Cardiac muscle cell (in vitro differentiated cells and primary cell): ENCODE measurements at regions not wholly inside any gene's neighbourhood (a gene's known extent, or its start where the extent isn't known, plus 50 kb on each side); places are given as distances from the start of the nearest gene placed in this dataset.
A peak's percentile ranks its signal among the peaks of the same experiment; 100 is the strongest.

Source experiments
- DNase-seq, 2 donors: peaks; one replicate each; pipeline versions ENCODE4 v3.0.0 to v3.0.0-alpha.2; 2010 to 2017; ENCODE audit warnings: low read depth in 1 of 2, low spot score in 1 of 2
- H3K27ac ChIP-seq: fragments of 200-600 bp; sonication (generic); 2 replicates; pipeline ENCODE4 v1.5.1; 2016
- H3K27me3 ChIP-seq: fragments of 200-600 bp; sonication (generic); 2 replicates; pipeline ENCODE4 v1.6.0; 2016; ENCODE audit warnings: control low read depth
- H3K36me3 ChIP-seq: fragments of 200-600 bp; sonication (generic); 2 replicates; pipeline ENCODE4 v1.5.1; 2016; ENCODE audit warnings: control low read depth
- H3K4me1 ChIP-seq: fragments of 200-600 bp; sonication (generic); 2 replicates; pipeline ENCODE4 v1.8.1; 2017; ENCODE audit warnings: low read depth, mild to moderate bottlenecking, mixed run types
- H3K4me3 ChIP-seq: fragments of 200-600 bp; sonication (generic); 2 replicates; pipeline ENCODE4 v1.5.1; 2016; ENCODE audit warnings: mild to moderate bottlenecking
- H3K9me3 ChIP-seq: fragments of 200-600 bp; sonication (generic); 2 replicates; pipeline ENCODE4 v1.5.1; 2017; ENCODE audit warnings: low read depth, mild to moderate bottlenecking, control low read depth
- CTCF ChIP-seq: IDR thresholded peaks from 2 replicates; pipeline ENCODE4 v1.5.1; 2012; ENCODE audit warnings: low read depth, mild to moderate bottlenecking, low read length

- Histone ChIP-seq H3K27ac (no peak overlapping the region), H3K9me3 (no peaks in the 10 kb centered on the region), H3K27me3 (no peaks in the 10 kb centered on the region), H3K36me3 (no peaks in the 10 kb centered on the region), H3K4me1 (no peaks in the 10 kb centered on the region), H3K4me3 (no peak overlapping the region)
- DNase-seq: peak in 1 of 2 donors; percentile 27
- TF ChIP-seq CTCF: no peak
Observed at GRCh38 chr15:68487087-68487843, 55.3 kb upstream of the ITGA11 start.

GRCh38 chr15:68488290-68488689, 56.3 kb upstream of the ITGA11 start:
- no peak for DNase-seq
- H3K27me3 ChIP-seq: no peaks in the 10 kb centered on the region
- no peak for TF ChIP-seq CTCF
- H3K4me1 ChIP-seq: no peaks in the 10 kb centered on the region
- H3K27ac ChIP-seq: no peak overlapping the region
- H3K4me3 ChIP-seq: no peak overlapping the region
- no peaks in the 10 kb centered on the region for H3K9me3 ChIP-seq
- H3K36me3 ChIP-seq: no peaks in the 10 kb centered on the region

GRCh38 chr15:68488966-68489365, 57.0 kb upstream of the ITGA11 start:
- DNase-seq: no peak
- Histone ChIP-seq H3K4me3 (no peak overlapping the region), H3K27ac (no peak overlapping the region), H3K4me1 (no peaks in the 10 kb centered on the region), H3K27me3 (no peaks in the 10 kb centered on the region), H3K36me3 (no peaks in the 10 kb centered on the region), H3K9me3 (no peaks in the 10 kb centered on the region)
- no peak for TF ChIP-seq CTCF

- H3K36me3 ChIP-seq: no peaks in the 10 kb centered on the region
- TF ChIP-seq CTCF: no peak
- no peaks in the 10 kb centered on the region for H3K27me3 ChIP-seq
- no peak overlapping the region for H3K27ac ChIP-seq
- no peak overlapping the region for H3K4me3 ChIP-seq
- H3K4me1 ChIP-seq: no peaks in the 10 kb centered on the region
- no peaks in the 10 kb centered on the region for H3K9me3 ChIP-seq
- DNase-seq: no peak
Observed at GRCh38 chr15:68489421-68489820, 57.5 kb upstream of the ITGA11 start.

GRCh38 chr15:68491415-68492106, 59.6 kb upstream of the ITGA11 start:
- Histone ChIP-seq H3K36me3 (no peaks in the 10 kb centered on the region), H3K4me1 (no peaks in the 10 kb centered on the region), H3K27ac (no peak overlapping the region), H3K4me3 (no peak overlapping the region), H3K9me3 (no peaks in the 10 kb centered on the region), H3K27me3 (no peaks in the 10 kb centered on the region)
- no peak for DNase-seq
- TF ChIP-seq CTCF: no peak
